Left lung (tissue), 4 donors: ENCODE measurements at regions not wholly inside any gene's neighbourhood (a gene's known extent, or its start where the extent isn't known, plus 50 kb on each side); places are given as distances from the start of the nearest gene placed in this dataset.

Source experiments
- ATAC-seq: fragments of 200-7000 bp; cut with Tn5 transposase; one replicate; pipeline ENCODE4 v1.9.1; 2020; ENCODE audit warnings: moderate library complexity
- DNase-seq, 4 donors: peaks; one replicate each; pipeline ENCODE4 v3.0.0-alpha.2; 2013 to 2020
- H3K27ac ChIP-seq, 2 donors: fragments of 200-600 bp; sonication (generic) in 1 of 2; one replicate each; pipeline versions ENCODE4 v1.5.0 to v1.8.0; 2020 to 2021
- H3K27me3 ChIP-seq, 2 donors: fragments of 200-600 bp; sonication (generic) in 1 of 2; one replicate each; pipeline versions ENCODE4 v1.5.0 to v1.8.0; 2020 to 2021
- H3K36me3 ChIP-seq, 2 donors: fragments of 200-600 bp; sonication (generic) in 1 of 2; one replicate each; pipeline versions ENCODE4 v1.5.0 to v1.8.0; 2020 to 2021
- H3K4me1 ChIP-seq, 2 donors: fragments of 200-600 bp; one replicate each; pipeline ENCODE4 v1.8.0; 2021
- H3K4me3 ChIP-seq, 2 donors: fragments of 200-600 bp; sonication (generic) in 1 of 2; one replicate each; pipeline versions ENCODE4 v1.5.0 to v1.8.0; 2020 to 2021; ENCODE audit warnings: mild to moderate bottlenecking in 1 of 2
- H3K9me3 ChIP-seq, 2 donors: fragments of 200-600 bp; sonication (generic) in 1 of 2; one replicate each; pipeline versions ENCODE4 v1.5.0 to v1.8.0; 2020 to 2021
- CTCF ChIP-seq, 2 donors: fragments of 200-600 bp; sonication (generic) in 1 of 2; IDR thresholded peaks; one replicate each; pipeline versions ENCODE4 v1.5.0 to v1.8.0; 2021; ENCODE audit warnings: antibody characterized with exemption in 2 of 2
- intact Hi-C, 2 donors: fragments of 100-400 bp; cut with DNase I; formaldehyde crosslinking; loops; one replicate each; pipeline versions ENCODE4 v1.11.2 to v1.14.2; 2022
- donor health status: DM: no; HTN: yes; CAD: no.
- donor health status: DM: no; HTN: no; CAD: no.

- Histone ChIP-seq H3K9me3 (no peaks in the 10 kb centered on the region), H3K27ac (no peak overlapping the region), H3K4me1 (no peaks in the 10 kb centered on the region), H3K4me3 (no peak overlapping the region), H3K27me3 (no peaks in the 10 kb centered on the region), H3K36me3 (no peaks in the 10 kb centered on the region)
- no peak for ATAC-seq
- intact Hi-C loops = no loop called here
- DNase-seq = no peak
- TF ChIP-seq CTCF (IDR thresholded peaks at IDR 0.05) = no peak
Measured at GRCh38 chr4:142913461-142914030, 67.4 kb upstream of the INPP4B start.

DNA sequence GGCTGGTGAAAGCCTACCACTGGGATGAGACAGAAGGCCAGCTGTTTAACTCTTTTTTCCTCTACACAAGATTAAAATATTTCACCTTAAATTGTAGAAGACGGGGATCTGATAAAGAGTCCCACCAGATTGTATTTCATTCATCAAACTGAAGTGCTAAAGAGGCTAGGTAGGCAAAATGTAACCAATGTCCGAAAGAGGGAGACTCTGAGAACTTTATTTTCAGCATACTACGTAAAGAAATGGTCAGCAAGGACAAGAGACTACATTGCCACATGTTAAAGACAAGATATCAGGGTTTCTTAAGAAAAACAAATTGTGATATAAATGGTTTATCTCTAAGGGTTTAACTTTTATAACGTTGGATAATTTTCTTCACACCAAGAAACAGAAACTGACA is 71.6 kb upstream of the INPP4B start:
- Histone ChIP-seq H3K27ac (no peak overlapping the region), H3K36me3 (no peaks in the 10 kb centered on the region), H3K4me1 (no peaks in the 10 kb centered on the region), H3K9me3 (no peaks in the 10 kb centered on the region), H3K27me3 (no peaks in the 10 kb centered on the region), H3K4me3 (no peak overlapping the region)
- ATAC-seq (no peak), DNase-seq (no peak)
- intact Hi-C loops = no loop called here
- no peak for TF ChIP-seq CTCF (IDR thresholded peaks at IDR 0.05)

- H3K27ac ChIP-seq = no peak overlapping the region
- no peaks in the 10 kb centered on the region for H3K36me3 ChIP-seq
- DNase-seq (no peak), ATAC-seq (no peak)
- H3K27me3 ChIP-seq = no peaks in the 10 kb centered on the region
- intact Hi-C loops = no loop called here
- no peaks in the 10 kb centered on the region for H3K4me1 ChIP-seq
- H3K4me3 ChIP-seq = no peak overlapping the region
- H3K9me3 ChIP-seq = no peaks in the 10 kb centered on the region
- no peak for TF ChIP-seq CTCF (IDR thresholded peaks at IDR 0.05)
Measured at GRCh38 chr4:142922720-142923119, 76.6 kb upstream of the INPP4B start.

- no peak for TF ChIP-seq CTCF (IDR thresholded peaks at IDR 0.05)
- H3K4me3 ChIP-seq = no peak overlapping the region
- intact Hi-C loops = no loop called here
Measured at GRCh38 chr4:142923619-142924018, 77.5 kb upstream of the INPP4B start.

DNA sequence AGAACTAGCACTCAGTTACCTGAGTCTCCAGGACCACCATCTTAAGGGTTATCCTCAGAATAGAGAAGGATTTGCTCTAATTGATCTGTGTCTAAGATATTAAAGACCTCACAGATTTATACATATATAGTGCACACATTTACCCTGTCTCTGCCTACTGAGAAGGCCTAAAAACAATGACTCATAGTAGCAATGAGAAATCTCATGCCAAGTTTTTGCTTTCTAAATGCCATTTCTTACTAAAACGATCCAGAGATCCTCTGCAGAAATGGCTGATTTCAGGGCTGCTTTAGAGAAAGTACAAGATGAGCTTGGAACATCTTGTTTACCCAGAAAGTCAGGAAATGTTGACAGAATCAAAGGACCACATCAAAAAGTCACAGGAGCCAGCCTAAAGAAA is 79.1 kb upstream of the INPP4B start:
- intact Hi-C loops = no loop called here
- no peak for DNase-seq
- no peak for ATAC-seq
- TF ChIP-seq CTCF (IDR thresholded peaks at IDR 0.05) = no peak
- Histone ChIP-seq H3K36me3 (no peaks in the 10 kb centered on the region), H3K27ac (no peak overlapping the region), H3K4me3 (no peak overlapping the region), H3K27me3 (no peaks in the 10 kb centered on the region), H3K4me1 (no peaks in the 10 kb centered on the region), H3K9me3 (no peaks in the 10 kb centered on the region)

More at GRCh38 chr4:142923619-142924018, 77.5 kb upstream of the INPP4B start:
- Histone ChIP-seq H3K9me3 (no peaks in the 10 kb centered on the region), H3K27me3 (no peaks in the 10 kb centered on the region), H3K36me3 (no peaks in the 10 kb centered on the region), H3K27ac (no peak overlapping the region), H3K4me1 (no peaks in the 10 kb centered on the region)
- ATAC-seq = no peak
- no peak for DNase-seq
